PC-3 (cell line): ENCODE measurements at regions not wholly inside any gene's neighbourhood (a gene's known extent, or its start where the extent isn't known, plus 50 kb on each side); places are given as distances from the start of the nearest gene placed in this dataset.

Experiments
- ATAC-seq: fragments of 200-7000 bp; cut with Tn5 transposase; 2 replicates; pipeline ENCODE4 v1.9.1; 2020; ENCODE audit warnings: mild to moderate bottlenecking, moderate library complexity
- BruUV-seq: library from RNA; stranded (reverse); fragments of 400-500 nt; replicated peaks from 2 replicates; lab custom pipeline; 2021; lab: Mats Ljungman, UMichigan
- CTCF ChIA-PET: fragments of 300-600 bp; sonication (Branson Sonifier 250); formaldehyde crosslinking; loops from one replicate; lab custom pipeline; 2022; ENCODE audit warnings: antibody characterized with exemption; lab: Charles Lee
- POLR2A ChIA-PET: fragments of 300-600 bp; sonication (Branson Sonifier 250); formaldehyde crosslinking; loops from one replicate; lab custom pipeline; 2022; ENCODE audit warnings: antibody characterized with exemption; ENCODE audit not compliant: unreplicated experiment; lab: Charles Lee
- DNase-seq: peaks from one replicate; pipeline ENCODE4 v3.0.0-alpha.2; 2015
- H2AFZ ChIP-seq: fragments of 300-600 bp; sonication (generic); 2 replicates; pipeline ENCODE4 v1.6.0; 2016; ENCODE audit warnings: antibody characterized with exemption, low read length
- H3F3A ChIP-seq: fragments of 300-600 bp; sonication (generic); one replicate; pipeline ENCODE4 v1.6.0; 2017; ENCODE audit warnings: antibody characterized with exemption, low read length, control low read depth, mild to moderate bottlenecking; ENCODE audit not compliant: unreplicated experiment
- H3K27ac ChIP-seq: fragments of 300-600 bp; sonication (generic); 2 replicates; pipeline ENCODE4 v1.5.1; 2016; ENCODE audit warnings: mild to moderate bottlenecking, low read length
- H3K27me3 ChIP-seq: fragments of 300-600 bp; sonication (generic); 2 replicates; pipeline ENCODE4 v1.6.1; 2016; ENCODE audit warnings: low read length, mixed read lengths
- H3K36me3 ChIP-seq: fragments of 300-600 bp; sonication (generic); 2 replicates; pipeline ENCODE4 v1.6.1; 2016; ENCODE audit warnings: low read depth, mixed run types, low read length, mixed read lengths
- H3K4me1 ChIP-seq: fragments of 300-600 bp; sonication (generic); 2 replicates; pipeline ENCODE4 v1.5.1; 2016; ENCODE audit warnings: low read length; ENCODE audit not compliant: insufficient read depth
- H3K4me2 ChIP-seq: fragments of 300-600 bp; sonication (generic); 2 replicates; pipeline ENCODE4 v1.6.0; 2016; ENCODE audit warnings: low read length
- H3K4me3 ChIP-seq: fragments of 300-600 bp; sonication (generic); 2 replicates; pipeline ENCODE4 v1.5.1; 2016; ENCODE audit warnings: mild to moderate bottlenecking, low read length, mixed read lengths
- H3K79me2 ChIP-seq: fragments of 300-600 bp; sonication (generic); 2 replicates; pipeline ENCODE4 v1.6.1; 2017; ENCODE audit warnings: low read length, mixed read lengths
- H3K9ac ChIP-seq: fragments of 300-600 bp; sonication (generic); 2 replicates; pipeline ENCODE4 v1.6.0; 2016; ENCODE audit warnings: mild to moderate bottlenecking, low read length
- H3K9me2 ChIP-seq: fragments of 300-600 bp; sonication (generic); replicated peaks from 2 replicates; pipeline ENCODE4 v1.6.1; 2016; ENCODE audit warnings: mixed run types, low read length, mixed read lengths
- H3K9me3 ChIP-seq: fragments of 300-600 bp; sonication (generic); 2 replicates; pipeline ENCODE4 v1.6.1; 2016; ENCODE audit warnings: low read length, mixed read lengths
- H4K20me1 ChIP-seq: fragments of 300-600 bp; sonication (generic); 2 replicates; pipeline ENCODE4 v1.6.1; 2016; ENCODE audit warnings: low read length, mixed read lengths
- CTCF ChIP-seq: fragments of 300-600 bp; sonication (generic); conservative IDR thresholded peaks from 2 replicates; pipeline ENCODE4 v1.5.1; 2017; ENCODE audit warnings: antibody characterized with exemption, low read depth, mild to moderate bottlenecking, low read length
- EZH2 ChIP-seq: fragments of 300-600 bp; sonication (generic); IDR thresholded peaks from one replicate; pipeline ENCODE4 v1.6.1; 2017; ENCODE audit warnings: antibody characterized with exemption, mild to moderate bottlenecking, low read length; ENCODE audit not compliant: unreplicated experiment
- EZH2phosphoT487 ChIP-seq: fragments of 300-600 bp; sonication (generic); IDR thresholded peaks from 2 replicates; pipeline ENCODE4 v1.6.1; 2018; ENCODE audit warnings: mild to moderate bottlenecking, antibody characterized with exemption, low read length, borderline replicate concordance
- intact Hi-C: fragments of 100-400 bp; cut with micrococcal nuclease; formaldehyde crosslinking; loops from 2 replicates; pipeline ENCODE4 v1.9.0; 2023

GRCh38 chr5:107023732-107024131 lies 647.0 kb downstream of the EFNA5 start:
- Histone ChIP-seq H3K4me3 (no peak overlapping the region), H2AFZ (no peak overlapping the region), H3K9ac (no peak overlapping the region), H3K9me2 (no peaks in the 10 kb centered on the region), H3K36me3 (no peaks in the 10 kb centered on the region), H3K4me2 (no peak overlapping the region), H3F3A (no peaks in the 10 kb centered on the region), H3K79me2 (no peaks in the 10 kb centered on the region), H3K27me3 (no peaks in the 10 kb centered on the region), H4K20me1 (no peaks in the 10 kb centered on the region), H3K9me3 (no peaks in the 10 kb centered on the region), H3K4me1 (no peaks in the 10 kb centered on the region), H3K27ac (no peak overlapping the region)
- TF ChIP-seq EZH2phosphoT487 (no peak), EZH2 (no peak), CTCF (no peak)
- BruUV-seq: no TSS peak
- intact Hi-C loops: no loop called here
- DNase-seq: no peak
- no peak for ATAC-seq
- POLR2A ChIA-PET: no interaction called here
- CTCF ChIA-PET: no interaction called here

- TF ChIP-seq EZH2phosphoT487 (no peak), CTCF (no peak), EZH2 (no peak)
- H3K4me3 ChIP-seq: no peak overlapping the region
- CTCF ChIA-PET: no interaction called here
Measured at GRCh38 chr5:107021575-107021974, 649.2 kb downstream of the EFNA5 start.

GRCh38 chr5:107020626-107021025 lies 650.1 kb downstream of the EFNA5 start:
- TF ChIP-seq EZH2 (no peak), EZH2phosphoT487 (no peak), CTCF (no peak)
- H3K4me3 ChIP-seq: no peak overlapping the region
- CTCF ChIA-PET: no interaction called here
- H3K4me1 ChIP-seq: no peaks in the 10 kb centered on the region
- H3K4me2 ChIP-seq: no peak overlapping the region
- POLR2A ChIA-PET: no interaction called here
- no TSS peak for BruUV-seq
- intact Hi-C loops: no loop called here
- H3K27me3 ChIP-seq: no peaks in the 10 kb centered on the region
- H3K9me3 ChIP-seq: no peaks in the 10 kb centered on the region
- ATAC-seq (no peak), DNase-seq (no peak)
- H3K9me2 ChIP-seq: no peaks in the 10 kb centered on the region
- no peak overlapping the region for H3K27ac ChIP-seq
- H3K36me3 ChIP-seq: no peaks in the 10 kb centered on the region
- H3K79me2 ChIP-seq: no peaks in the 10 kb centered on the region
- H3K9ac ChIP-seq: no peak overlapping the region
- no peak overlapping the region for H2AFZ ChIP-seq
- no peaks in the 10 kb centered on the region for H3F3A ChIP-seq
- no peaks in the 10 kb centered on the region for H4K20me1 ChIP-seq

More at GRCh38 chr5:107021575-107021974, 649.2 kb downstream of the EFNA5 start:
- H3K4me1 ChIP-seq: no peaks in the 10 kb centered on the region
- no peaks in the 10 kb centered on the region for H3K36me3 ChIP-seq
- ATAC-seq (no peak), DNase-seq (no peak)
- H3K27ac ChIP-seq: no peak overlapping the region
- BruUV-seq: no TSS peak
- H3K4me2 ChIP-seq: no peak overlapping the region
- no peaks in the 10 kb centered on the region for H3K9me3 ChIP-seq
- H3K9me2 ChIP-seq: no peaks in the 10 kb centered on the region
- no peaks in the 10 kb centered on the region for H3K27me3 ChIP-seq
- H3F3A ChIP-seq: no peaks in the 10 kb centered on the region
- H3K79me2 ChIP-seq: no peaks in the 10 kb centered on the region
- H3K9ac ChIP-seq: no peak overlapping the region
- no peaks in the 10 kb centered on the region for H4K20me1 ChIP-seq
- POLR2A ChIA-PET: no interaction called here
- H2AFZ ChIP-seq: no peak overlapping the region
- intact Hi-C loops: no loop called here
